ENCODE measurements at regions not wholly inside any gene's neighbourhood (a gene's known extent, or its start where the extent isn't known, plus 50 kb on each side); places are given as distances from the start of the nearest gene placed in this dataset.

- TF ChIP-seq TAF1 (IDR thresholded peaks at IDR 0.05; ENCODE audit: low read depth) = no peak
Measured at GRCh38 chr6:94050515-94050914, 631.2 kb upstream of the EPHA7 start.

DNA sequence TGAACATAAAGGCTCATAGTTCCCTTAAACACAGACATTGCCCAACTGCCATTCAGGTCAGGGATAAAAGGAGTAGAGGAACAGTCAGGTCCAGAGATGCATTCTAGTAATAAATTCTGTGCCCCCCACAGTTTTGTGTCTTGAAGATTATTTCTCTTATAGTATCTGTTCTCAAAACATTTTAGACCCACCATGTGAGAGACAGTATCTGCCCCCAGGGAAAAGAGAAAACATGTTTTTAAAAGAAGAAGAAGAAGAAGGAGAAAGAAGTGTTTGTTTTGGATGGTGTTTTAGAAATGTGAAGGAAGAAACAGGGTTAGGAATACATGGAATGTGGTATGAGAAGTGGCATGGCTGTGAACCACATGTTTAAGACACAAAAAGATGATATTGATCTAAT, 629.6 kb upstream of the EPHA7 start:
- TF ChIP-seq YY1 (IDR thresholded peaks at IDR 0.05; ENCODE audit: low read depth) = no peak
- TF ChIP-seq TAF1 (IDR thresholded peaks at IDR 0.05; ENCODE audit: low read depth) = no peak
- TF ChIP-seq NFIC (IDR thresholded peaks at IDR 0.05) = no peak
- no peak for TF ChIP-seq MAX (IDR thresholded peaks at IDR 0.05)
- TF ChIP-seq TCF12 (IDR thresholded peaks at IDR 0.05; ENCODE audit: low read depth) = no peak
- no peak for TF ChIP-seq CREB1 (IDR thresholded peaks at IDR 0.05; ENCODE audit: low read depth)
- no peak for TF ChIP-seq RAD21 (IDR thresholded peaks at IDR 0.05; ENCODE audit: low read depth)
- TF ChIP-seq, protein P1, sequence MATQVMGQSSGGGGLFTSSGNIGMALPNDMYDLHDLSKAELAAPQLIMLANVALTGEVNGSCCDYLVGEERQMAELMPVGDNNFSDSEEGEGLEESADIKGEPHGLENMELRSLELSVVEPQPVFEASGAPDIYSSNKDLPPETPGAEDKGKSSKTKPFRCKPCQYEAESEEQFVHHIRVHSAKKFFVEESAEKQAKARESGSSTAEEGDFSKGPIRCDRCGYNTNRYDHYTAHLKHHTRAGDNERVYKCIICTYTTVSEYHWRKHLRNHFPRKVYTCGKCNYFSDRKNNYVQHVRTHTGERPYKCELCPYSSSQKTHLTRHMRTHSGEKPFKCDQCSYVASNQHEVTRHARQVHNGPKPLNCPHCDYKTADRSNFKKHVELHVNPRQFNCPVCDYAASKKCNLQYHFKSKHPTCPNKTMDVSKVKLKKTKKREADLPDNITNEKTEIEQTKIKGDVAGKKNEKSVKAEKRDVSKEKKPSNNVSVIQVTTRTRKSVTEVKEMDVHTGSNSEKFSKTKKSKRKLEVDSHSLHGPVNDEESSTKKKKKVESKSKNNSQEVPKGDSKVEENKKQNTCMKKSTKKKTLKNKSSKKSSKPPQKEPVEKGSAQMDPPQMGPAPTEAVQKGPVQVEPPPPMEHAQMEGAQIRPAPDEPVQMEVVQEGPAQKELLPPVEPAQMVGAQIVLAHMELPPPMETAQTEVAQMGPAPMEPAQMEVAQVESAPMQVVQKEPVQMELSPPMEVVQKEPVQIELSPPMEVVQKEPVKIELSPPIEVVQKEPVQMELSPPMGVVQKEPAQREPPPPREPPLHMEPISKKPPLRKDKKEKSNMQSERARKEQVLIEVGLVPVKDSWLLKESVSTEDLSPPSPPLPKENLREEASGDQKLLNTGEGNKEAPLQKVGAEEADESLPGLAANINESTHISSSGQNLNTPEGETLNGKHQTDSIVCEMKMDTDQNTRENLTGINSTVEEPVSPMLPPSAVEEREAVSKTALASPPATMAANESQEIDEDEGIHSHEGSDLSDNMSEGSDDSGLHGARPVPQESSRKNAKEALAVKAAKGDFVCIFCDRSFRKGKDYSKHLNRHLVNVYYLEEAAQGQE (IDR thresholded peaks at IDR 0.05; ENCODE audit: low read depth) = no peak
- no peak for TF ChIP-seq EGR1 (IDR thresholded peaks at IDR 0.05)
- no peak for TF ChIP-seq FOXM1 (IDR thresholded peaks at IDR 0.05; ENCODE audit: borderline replicate concordance, low read depth)
- TF ChIP-seq EP300 (IDR thresholded peaks at IDR 0.05; ENCODE audit: borderline replicate concordance) = no peak
- no peak for TF ChIP-seq USF1 (IDR thresholded peaks at IDR 0.05)
- no peak for TF ChIP-seq CEBPB (IDR thresholded peaks at IDR 0.05)
- no peak for TF ChIP-seq ZBTB7A (IDR thresholded peaks at IDR 0.05; ENCODE audit: low read depth)
- TF ChIP-seq TEAD4 (IDR thresholded peaks at IDR 0.05) = no peak

GRCh38 chr6:94045099-94045829, 625.9 kb upstream of the EPHA7 start:
- TF ChIP-seq MAX (IDR thresholded peaks at IDR 0.05) (peak; percentile 27; the same call in 1 of the 2 replicates), EP300 (IDR thresholded peaks at IDR 0.05; ENCODE audit: borderline replicate concordance) (peak; percentile 87), RAD21 (IDR thresholded peaks at IDR 0.05; ENCODE audit: low read depth) (0 out of 2 replicates have a peak, but pooled peaks have one; percentile 9), NFIC (IDR thresholded peaks at IDR 0.05) (peak; percentile 53), TEAD4 (IDR thresholded peaks at IDR 0.05) (peak; percentile 83), CEBPB (IDR thresholded peaks at IDR 0.05) (0 out of 2 replicates have a peak, but pooled peaks have one; percentile 22), USF1 (IDR thresholded peaks at IDR 0.05) (no peak), YY1 (IDR thresholded peaks at IDR 0.05; ENCODE audit: low read depth) (peak; percentile 15; the same call in 1 of the 2 replicates), ZBTB7A (IDR thresholded peaks at IDR 0.05; ENCODE audit: low read depth) (no peak), CREB1 (IDR thresholded peaks at IDR 0.05; ENCODE audit: low read depth) (no peak), TAF1 (IDR thresholded peaks at IDR 0.05; ENCODE audit: low read depth) (no peak), TCF12 (IDR thresholded peaks at IDR 0.05; ENCODE audit: low read depth) (peak; percentile 84), EGR1 (IDR thresholded peaks at IDR 0.05) (no peak), FOXM1 (IDR thresholded peaks at IDR 0.05; ENCODE audit: borderline replicate concordance, low read depth) (peak; percentile 68; the same call in 1 of the 2 replicates)
- TF ChIP-seq, protein P1 (IDR thresholded peaks at IDR 0.05; ENCODE audit: low read depth) = no peak

DNA sequence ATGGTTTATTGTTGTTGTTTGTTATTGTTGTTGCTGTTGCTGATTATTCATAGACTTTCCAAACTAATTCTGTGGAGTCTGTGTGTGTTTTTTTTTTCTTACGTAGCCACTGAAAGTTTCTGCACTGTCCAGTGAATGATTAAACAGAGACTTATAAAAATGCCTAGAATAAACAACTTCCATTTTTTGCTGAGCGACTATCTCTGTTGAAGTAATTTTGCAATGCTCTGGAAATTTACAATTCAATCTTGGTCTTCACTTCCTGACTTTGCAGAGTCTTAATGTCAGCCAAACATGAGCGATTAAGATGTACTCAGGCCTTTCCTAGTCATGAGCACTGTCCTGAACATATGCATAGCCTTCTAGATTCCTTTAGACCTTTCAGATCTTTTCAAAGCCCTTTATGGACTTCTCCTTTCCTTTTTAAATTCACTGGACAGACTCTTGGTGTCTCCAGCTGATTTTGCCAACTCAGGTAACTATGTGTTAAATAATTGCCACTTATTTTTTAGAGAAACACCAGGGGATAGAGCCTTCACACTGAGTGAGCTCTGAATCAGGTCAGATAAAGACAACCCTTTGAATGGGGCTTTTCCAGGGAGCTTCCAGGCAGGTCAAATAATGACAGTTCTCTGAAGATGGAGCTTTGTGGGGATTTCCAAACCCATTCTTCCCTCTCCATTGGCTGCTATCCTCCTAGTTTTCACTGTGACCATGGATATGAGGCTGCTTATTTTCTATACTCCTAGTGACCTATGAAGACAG, 622.8 kb upstream of the EPHA7 start:
- TF ChIP-seq EP300 (IDR thresholded peaks at IDR 0.05; ENCODE audit: borderline replicate concordance) (no peak), TAF1 (IDR thresholded peaks at IDR 0.05; ENCODE audit: low read depth) (no peak)

GRCh38 chr6:94036024-94036423, 616.7 kb upstream of the EPHA7 start:
- TF ChIP-seq, protein P1 (IDR thresholded peaks at IDR 0.05; ENCODE audit: low read depth) = no peak
- TF ChIP-seq ZBTB7A (IDR thresholded peaks at IDR 0.05; ENCODE audit: low read depth) (no peak), RAD21 (IDR thresholded peaks at IDR 0.05; ENCODE audit: low read depth) (no peak), FOXM1 (IDR thresholded peaks at IDR 0.05; ENCODE audit: borderline replicate concordance, low read depth) (no peak), CEBPB (IDR thresholded peaks at IDR 0.05) (no peak), NFIC (IDR thresholded peaks at IDR 0.05) (no peak), EP300 (IDR thresholded peaks at IDR 0.05; ENCODE audit: borderline replicate concordance) (no peak), TAF1 (IDR thresholded peaks at IDR 0.05; ENCODE audit: low read depth) (no peak), TEAD4 (IDR thresholded peaks at IDR 0.05) (no peak), MAX (IDR thresholded peaks at IDR 0.05) (no peak), EGR1 (IDR thresholded peaks at IDR 0.05) (no peak), CREB1 (IDR thresholded peaks at IDR 0.05; ENCODE audit: low read depth) (no peak), TCF12 (IDR thresholded peaks at IDR 0.05; ENCODE audit: low read depth) (no peak), YY1 (IDR thresholded peaks at IDR 0.05; ENCODE audit: low read depth) (no peak), USF1 (IDR thresholded peaks at IDR 0.05) (no peak)
